H1 (cell line): ENCODE measurements at regions not wholly inside any gene's neighbourhood (a gene's known extent, or its start where the extent isn't known, plus 50 kb on each side); places are given as distances from the start of the nearest gene placed in this dataset.

ENCODE experiments used
- CTCF ChIA-PET: fragments of 300-600 bp; sonication (Branson Sonifier 250); formaldehyde crosslinking; loops from one replicate; lab custom pipeline; 2021; ENCODE audit not compliant: partially characterized antibody; lab: Charles Lee
- POLR2A ChIA-PET: fragments of 300-600 bp; sonication (Branson Sonifier 250); formaldehyde crosslinking; loops from one replicate; lab custom pipeline; 2021; ENCODE audit warnings: inconsistent platforms; ENCODE audit not compliant: partially characterized antibody; lab: Charles Lee
- DNase-seq, 2 experiments: peaks; one replicate each; pipeline versions ENCODE4 v3.0.0 to v3.0.0-alpha.2; 2010 to 2022; ENCODE audit warnings: low spot score in 2 of 2, low read depth in 1 of 2, mixed read lengths in 1 of 2
- FAIRE-seq: peaks from 2 replicates; lab custom pipeline; 2011; peaks lifted over from hg19 to GRCh38; lab: Jason Lieb, UNC
- H2AFZ ChIP-seq: 2 replicates; pipeline ENCODE4 v1.8.1; 2012; ENCODE audit warnings: low read length, inconsistent platforms
- H2AK5ac ChIP-seq: 2 replicates; pipeline ENCODE4 v1.6.1; 2013; ENCODE audit warnings: low read depth, low read length
- H2BK120ac ChIP-seq: replicated peaks from 2 replicates; pipeline ENCODE3; 2013; ENCODE audit warnings: low read depth, low read length, inconsistent platforms
- H2BK12ac ChIP-seq: 2 replicates; pipeline ENCODE4 v1.6.1; 2013; ENCODE audit warnings: low read depth, low read length
- H2BK15ac ChIP-seq: 2 replicates; pipeline ENCODE4 v1.6.1; 2013; ENCODE audit warnings: low read length
- H2BK20ac ChIP-seq: 2 replicates; pipeline ENCODE4 v1.6.1; 2013; ENCODE audit warnings: low read length
- H2BK5ac ChIP-seq: 2 replicates; pipeline ENCODE4 v1.6.1; 2013; ENCODE audit warnings: low read depth, low read length
- H3K14ac ChIP-seq: 2 replicates; pipeline ENCODE4 v1.6.1; 2013; ENCODE audit warnings: inconsistent platforms; ENCODE audit not compliant: insufficient read length
- H3K18ac ChIP-seq: 2 replicates; pipeline ENCODE4 v1.6.1; 2013; ENCODE audit warnings: low read length; ENCODE audit errors: extremely low read depth
- H3K23ac ChIP-seq: 2 replicates; pipeline ENCODE4 v1.6.1; 2013; ENCODE audit warnings: inconsistent platforms; ENCODE audit not compliant: insufficient read length
- H3K23me2 ChIP-seq: 2 replicates; pipeline ENCODE4 v1.6.1; 2013; ENCODE audit warnings: low read depth, low read length
- H3K27ac ChIP-seq: 2 replicates; pipeline ENCODE4 v1.6.1; 2011; ENCODE audit warnings: low read depth, low read length, inconsistent platforms
- H3K27me3 ChIP-seq, 4 experiments: replicated peaks in 1 of 4; 1 replicate in 1 of 4; 2 replicates in 3 of 4; pipeline versions ENCODE4 v1.6.1 to v1.8.1; 2011 to 2013; ENCODE audit warnings: low read length in 3 of 4, mild to moderate bottlenecking in 3 of 4, inconsistent platforms in 2 of 4, mixed read lengths in 2 of 4, moderate library complexity in 1 of 4; ENCODE audit not compliant: control insufficient read depth in 3 of 4, insufficient read depth in 3 of 4; ENCODE audit errors: extremely low read depth in 1 of 4
- H3K36me3 ChIP-seq, 4 experiments: 2 replicates each; pipeline versions ENCODE4 v1.6.1 to v1.8.1; 2011 to 2013; ENCODE audit warnings: mild to moderate bottlenecking in 4 of 4, low read length in 3 of 4, moderate library complexity in 2 of 4, control low read depth in 1 of 4, inconsistent platforms in 1 of 4; ENCODE audit not compliant: insufficient read depth in 4 of 4, control insufficient read depth in 2 of 4
- H3K4ac ChIP-seq: replicated peaks from 2 replicates; pipeline ENCODE3; 2013; ENCODE audit warnings: low read length, low read depth, mixed read lengths, inconsistent platforms; ENCODE audit not compliant: insufficient read length
- H3K4me1 ChIP-seq, 4 experiments: replicated peaks in 1 of 4; 1 replicate in 1 of 4; 2 replicates in 3 of 4; pipeline versions ENCODE4 v1.6.1 to v1.8.1; 2011 to 2013; ENCODE audit warnings: low read length in 3 of 4, inconsistent platforms in 2 of 4, mixed read lengths in 1 of 4; ENCODE audit not compliant: insufficient read depth in 4 of 4, control insufficient read depth in 3 of 4
- H3K4me2 ChIP-seq, 2 experiments: 2 replicates each; pipeline versions ENCODE4 v1.6.1 to v1.8.1; 2011 to 2013; ENCODE audit warnings: low read depth in 2 of 2, low read length in 2 of 2, control low read depth in 1 of 2, inconsistent platforms in 1 of 2, mild to moderate bottlenecking in 1 of 2; ENCODE audit not compliant: insufficient read depth in 1 of 2
- H3K4me3 ChIP-seq, 4 experiments: fragments of 200-600, 300-600 bp in 1 of 4; sonication (generic), shearing (Covaris generic), sonication (Bioruptor Twin) in 1 of 4; 2 replicates each; pipeline versions ENCODE4 v1.5.1 to v1.8.1; 2011 to 2016; ENCODE audit warnings: low read length in 4 of 4, low read depth in 3 of 4, control low read depth in 2 of 4, inconsistent platforms in 2 of 4, mild to moderate bottlenecking in 2 of 4, mixed read lengths in 1 of 4, moderate library complexity in 1 of 4; ENCODE audit not compliant: insufficient read depth in 2 of 4; ENCODE audit errors: extremely low read depth in 1 of 4
- H3K56ac ChIP-seq: replicated peaks from 2 replicates; pipeline ENCODE3; 2013; ENCODE audit warnings: low read depth, mild to moderate bottlenecking, mixed read lengths, low read length, inconsistent platforms; ENCODE audit not compliant: insufficient read length
- H3K79me1 ChIP-seq: 2 replicates; pipeline ENCODE4 v1.6.1; 2013; ENCODE audit warnings: low read depth, low read length, control low read depth
- H3K79me2 ChIP-seq, 2 experiments: 2 replicates each; pipeline versions ENCODE4 v1.6.1 to v1.8.1; 2012 to 2013; ENCODE audit warnings: low read length in 2 of 2, mild to moderate bottlenecking in 2 of 2, inconsistent platforms in 1 of 2; ENCODE audit not compliant: insufficient read depth in 2 of 2, control insufficient read depth in 1 of 2
- H3K9ac ChIP-seq, 4 experiments: replicated peaks in 1 of 4; 1 replicate in 1 of 4; 2 replicates in 3 of 4; pipeline versions ENCODE4 v1.6.1 to v1.8.1; 2011 to 2013; ENCODE audit warnings: low read depth in 3 of 4, low read length in 3 of 4, control low read depth in 2 of 4, mild to moderate bottlenecking in 2 of 4, moderate library complexity in 2 of 4, inconsistent platforms in 1 of 4; ENCODE audit errors: extremely low read depth in 1 of 4
- H3K9me3 ChIP-seq, 2 experiments: 2 replicates each; pipeline versions ENCODE4 v1.6.1 to v1.8.1; 2012 to 2013; ENCODE audit warnings: mild to moderate bottlenecking in 2 of 2, moderate library complexity in 2 of 2, control low read depth in 1 of 2, inconsistent platforms in 1 of 2, low read depth in 1 of 2, low read length in 1 of 2, mixed read lengths in 1 of 2; ENCODE audit not compliant: insufficient read depth in 2 of 2
- H4K20me1 ChIP-seq, 2 experiments: replicated peaks in 1 of 2; 2 replicates each; pipeline versions ENCODE3 to v1.8.1; 2011 to 2013; ENCODE audit warnings: inconsistent platforms in 2 of 2, low read length in 2 of 2, mild to moderate bottlenecking in 1 of 2; ENCODE audit not compliant: insufficient read depth in 2 of 2, control insufficient read depth in 1 of 2
- H4K5ac ChIP-seq: 2 replicates; pipeline ENCODE4 v1.6.1; 2013; ENCODE audit warnings: low read length, low read depth, mixed read lengths, inconsistent platforms; ENCODE audit not compliant: insufficient read length
- H4K8ac ChIP-seq: 2 replicates; pipeline ENCODE4 v1.8.0; 2013; ENCODE audit warnings: mild to moderate bottlenecking, moderate library complexity, low read length, inconsistent platforms; ENCODE audit not compliant: insufficient read depth; ENCODE audit errors: extremely low read depth
- H4K91ac ChIP-seq: replicated peaks from 2 replicates; pipeline ENCODE3; 2013; ENCODE audit warnings: low read length, mixed read lengths, inconsistent platforms; ENCODE audit not compliant: insufficient read length
- CHD1 ChIP-seq: IDR thresholded peaks from 2 replicates; pipeline ENCODE4 v1.6.1; 2012; ENCODE audit warnings: low read depth, low read length, improper control_type of control experiment
- EGR1 ChIP-seq: IDR thresholded peaks from 2 replicates; pipeline ENCODE4 v1.6.1; 2011; ENCODE audit warnings: low read depth, low read length, borderline replicate concordance
- EZH2 ChIP-seq: fragments of 200-600 bp; sonication (generic); IDR thresholded peaks from 2 replicates; pipeline ENCODE4 v1.7.1; 2012; ENCODE audit warnings: low read depth, mild to moderate bottlenecking, moderate library complexity, low read length, inconsistent platforms; ENCODE audit not compliant: severe bottlenecking
- FOSL1 ChIP-seq: IDR thresholded peaks from 2 replicates; pipeline ENCODE4 v1.6.1; 2011; ENCODE audit warnings: mild to moderate bottlenecking, low read depth, low read length, moderate library complexity; ENCODE audit not compliant: insufficient read depth
- HDAC2 ChIP-seq, 2 experiments: fragments of 300-600 bp in 1 of 2; sonication (generic) in 1 of 2; IDR thresholded peaks; 2 replicates each; pipeline ENCODE4 v1.6.1; 2011 to 2012; ENCODE audit warnings: low read depth in 2 of 2, low read length in 2 of 2, mild to moderate bottlenecking in 2 of 2, moderate library complexity in 2 of 2, borderline replicate concordance in 1 of 2, inconsistent platforms in 1 of 2
- KDM4A ChIP-seq: IDR thresholded peaks from one replicate; pipeline ENCODE4 v1.7.1; 2012; ENCODE audit warnings: low read depth, mild to moderate bottlenecking, moderate library complexity, low read length, inconsistent platforms; ENCODE audit not compliant: severe bottlenecking
- RFX5 ChIP-seq: IDR thresholded peaks from 2 replicates; pipeline ENCODE4 v1.6.1; 2011; ENCODE audit warnings: low read depth, low read length, improper control_type of control experiment, borderline replicate concordance
- SAP30 ChIP-seq: fragments of 300-600 bp; sonication (generic); IDR thresholded peaks from 2 replicates; pipeline ENCODE4 v1.7.1; 2012; ENCODE audit warnings: low read length, moderate library complexity, mild to moderate bottlenecking, inconsistent platforms; ENCODE audit not compliant: insufficient read depth, insufficient replicate concordance
- SIRT6 ChIP-seq: IDR thresholded peaks from one replicate; pipeline ENCODE4 v1.7.1; 2012; ENCODE audit warnings: low read length, inconsistent platforms
- SP4 ChIP-seq: IDR thresholded peaks from 2 replicates; pipeline ENCODE4 v1.6.1; 2012; ENCODE audit warnings: low read length, inconsistent platforms
- WGBS, 2 experiments: shearing (Covaris generic) in 1 of 2; methylation state at CpG; one replicate each; pipeline versions ENCODE4 v1.1.6 to v1.1.7; 2013 to 2015; ENCODE audit warnings: low lambda C conversion rate in 2 of 2, mixed read lengths in 2 of 2, inconsistent platforms in 1 of 2, low coverage in 1 of 2, missing lambda C conversion rate in 1 of 2; ENCODE audit not compliant: insufficient replicate concordance in 2 of 2, insufficient coverage in 1 of 2, insufficient read length in 1 of 2; ENCODE audit errors: extremely low coverage in 1 of 2, missing lambda C conversion rate in 1 of 2; 5-methylcytosine and 5-hydroxymethylcytosine counted together
- TF ChIP-seq, protein P1 (sequence below): IDR thresholded peaks from 2 replicates; pipeline ENCODE4 v1.6.1; 2011; ENCODE audit warnings: low read length, improper control_type of control experiment

DNA sequence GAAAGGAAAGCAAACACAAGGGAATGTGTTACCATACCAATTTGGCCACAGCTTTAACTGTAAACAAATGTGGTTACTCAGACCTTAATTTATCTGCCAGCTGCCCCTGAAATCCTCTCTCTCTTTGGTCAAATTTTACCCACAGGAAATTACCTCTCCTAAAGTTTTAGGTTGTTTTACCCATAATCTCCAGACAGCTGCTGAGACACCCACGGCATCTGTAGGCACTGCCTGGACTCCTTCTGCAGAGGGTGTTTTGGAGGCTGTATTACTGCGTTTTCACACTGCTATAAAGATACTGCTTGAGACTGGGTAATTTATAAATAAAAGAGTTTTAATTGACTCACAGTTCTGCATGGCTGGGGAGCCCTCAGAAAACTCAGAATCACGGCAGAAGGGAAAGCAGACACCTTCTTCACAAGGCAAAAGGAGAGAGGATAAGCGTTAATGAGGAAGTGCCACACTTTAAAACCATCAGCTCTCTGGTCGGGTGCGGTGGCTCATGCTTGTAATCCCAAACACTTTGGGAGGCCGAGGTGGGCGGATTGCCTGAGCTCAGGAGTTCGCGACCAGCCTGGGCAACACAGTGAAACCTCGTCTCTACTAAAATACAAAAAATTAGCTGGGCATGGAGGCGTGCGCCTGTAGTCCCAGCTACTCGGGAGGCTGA lies 677.5 kb upstream of the FSHR start:
- Histone ChIP-seq H3K4me3 (no peak overlapping the region), H3K9me3 (no peaks in the 10 kb centered on the region), H4K8ac (no peak overlapping the region), H2BK12ac (no peak overlapping the region), H3K79me2 (no peaks in the 10 kb centered on the region), H3K18ac (no peak overlapping the region), H3K27ac (no peak overlapping the region), H3K79me1 (no peaks in the 10 kb centered on the region), H2BK15ac (no peak overlapping the region), H2AFZ (no peak overlapping the region), H3K23ac (no peak overlapping the region), H4K20me1 (no peaks in the 10 kb centered on the region), H3K4me2 (no peak overlapping the region), H4K5ac (no peak overlapping the region), H3K36me3 (no peaks in the 10 kb centered on the region), H3K14ac (no peak overlapping the region), H2BK5ac (no peak overlapping the region), H3K9ac (no peak overlapping the region), H2AK5ac (no peak overlapping the region), H4K91ac (no peak overlapping the region), H3K23me2 (no peaks in the 10 kb centered on the region), H2BK120ac (no peak overlapping the region), H3K56ac (no peak overlapping the region), H3K4me1 (peaks cover 0 to 8% (median 2%) of the 10 kb centered on the region in 4 experiments; a peak in 4 of 7 replicates), H2BK20ac (no peak overlapping the region), H3K4ac (no peak overlapping the region), H3K27me3 (no peaks in the 10 kb centered on the region)
- POLR2A ChIA-PET: no interaction called here
- 83% methylated on average over 14 of the region's 14 CpGs; no CpG with 5 or more reads in 1 of the 2 experiments for WGBS, 2 experiments
- no peak for FAIRE-seq
- CTCF ChIA-PET: no interaction called here
- no peak for DNase-seq
- TF ChIP-seq RFX5 (no peak), FOSL1 (no peak), SIRT6 (no peak), EZH2 (no peak), SAP30 (no peak), EGR1 (no peak), HDAC2 (IDR thresholded peaks at IDR 0.05; ENCODE audit: borderline replicate concordance in 1 of 2, low read depth in 2 of 2, low read length in 2 of 2) (no peak), CHD1 (no peak), KDM4A (no peak), SP4 (no peak)
- TF ChIP-seq, protein P1, sequence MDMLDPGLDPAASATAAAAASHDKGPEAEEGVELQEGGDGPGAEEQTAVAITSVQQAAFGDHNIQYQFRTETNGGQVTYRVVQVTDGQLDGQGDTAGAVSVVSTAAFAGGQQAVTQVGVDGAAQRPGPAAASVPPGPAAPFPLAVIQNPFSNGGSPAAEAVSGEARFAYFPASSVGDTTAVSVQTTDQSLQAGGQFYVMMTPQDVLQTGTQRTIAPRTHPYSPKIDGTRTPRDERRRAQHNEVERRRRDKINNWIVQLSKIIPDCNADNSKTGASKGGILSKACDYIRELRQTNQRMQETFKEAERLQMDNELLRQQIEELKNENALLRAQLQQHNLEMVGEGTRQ: no peak
